GM18519 (cell line): ENCODE measurements at regions not wholly inside any gene's neighbourhood (a gene's known extent, or its start where the extent isn't known, plus 50 kb on each side); places are given as distances from the start of the nearest gene placed in this dataset.
"Not testable (repeated sequence)": the region's sequence is repeated elsewhere in the genome, so short reads cannot be mapped to it uniquely, and the experiment has no call there.

ENCODE experiments used
- ATAC-seq: cut with Tn5 transposase; IDR thresholded peaks from one replicate; pipeline ENCODE4 v1.9.1; 2021; ENCODE audit warnings: mild to moderate bottlenecking, moderate library complexity; ENCODE audit not compliant: unreplicated experiment, low FRiP score

DNA sequence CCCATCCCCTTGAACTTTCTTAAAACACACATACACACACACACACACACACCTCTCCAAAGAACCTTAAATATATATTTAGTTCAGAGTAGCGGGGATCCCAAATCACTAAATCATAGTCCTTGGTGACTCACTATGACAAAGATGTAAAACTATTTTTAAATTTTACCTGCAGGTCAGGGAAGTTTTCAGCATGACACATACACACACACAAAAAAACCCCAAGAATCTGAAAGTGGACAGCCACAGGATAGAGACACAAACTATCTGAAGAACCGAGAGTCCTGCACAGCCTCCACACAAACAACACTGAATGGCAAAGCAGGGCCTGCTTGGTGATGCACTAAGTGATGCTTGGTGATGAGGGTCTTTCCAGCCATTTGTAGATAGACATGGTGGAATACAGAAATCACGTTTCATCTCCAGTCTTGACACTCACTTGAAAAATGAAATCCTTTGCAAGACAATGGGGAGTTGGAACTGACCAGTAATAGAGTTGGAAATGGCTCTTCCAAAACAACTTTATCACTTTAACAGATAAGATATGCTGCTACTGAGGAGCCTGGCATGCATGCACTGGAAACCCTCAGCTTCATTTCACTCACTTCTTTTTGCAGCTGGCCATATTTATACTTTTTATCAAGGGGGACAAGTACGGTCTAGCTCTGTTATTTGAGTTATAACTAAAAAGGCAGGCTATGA is 307.3 kb downstream of the RAPGEF2 start:
- no peak for ATAC-seq

DNA sequence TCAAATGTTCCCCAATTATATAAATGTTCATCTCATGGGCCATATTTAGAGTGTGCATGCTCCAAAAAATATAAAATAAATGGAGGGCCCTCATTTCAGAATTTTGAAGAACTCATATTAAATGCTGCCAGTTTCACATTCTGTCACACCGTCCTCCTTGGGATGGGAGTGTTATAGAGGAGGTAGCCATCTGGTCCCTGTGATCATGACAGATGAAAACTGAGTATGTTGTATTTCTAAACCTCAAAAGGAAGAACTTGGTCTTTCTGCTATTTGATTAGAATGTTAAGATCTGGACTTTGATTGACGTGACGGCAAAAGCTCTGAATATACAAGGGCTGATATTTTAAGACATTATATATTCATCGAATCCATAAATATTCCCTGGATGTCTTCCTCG is 308.0 kb downstream of the RAPGEF2 start:
- no peak for ATAC-seq

- ATAC-seq = no peak
Observed at GRCh38 chr4:159413306-159413943, 310.5 kb downstream of the RAPGEF2 start.

DNA sequence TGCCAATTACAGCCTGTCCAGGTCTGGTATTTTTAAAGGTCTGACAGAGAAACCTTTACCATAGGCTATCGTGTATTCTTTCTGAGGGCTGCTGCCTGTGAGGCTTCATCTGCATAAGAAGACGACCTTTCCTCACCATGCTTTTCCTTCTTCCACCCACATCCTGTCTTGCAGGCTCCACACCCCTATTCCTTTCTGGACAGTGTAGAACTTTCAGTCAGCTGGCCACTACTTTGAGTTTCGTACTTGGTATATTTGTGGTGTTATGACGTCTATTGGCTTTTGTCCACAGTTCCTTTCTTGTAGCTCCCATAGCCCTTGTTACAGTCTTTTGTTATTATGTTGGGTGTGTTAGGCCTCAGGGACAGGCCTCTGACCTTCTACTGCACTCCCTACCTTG is 311.4 kb downstream of the RAPGEF2 start:
- no peak for ATAC-seq

- ATAC-seq = no peak
Observed at GRCh38 chr4:159416073-159416472, 313.2 kb downstream of the RAPGEF2 start.

- no peak for ATAC-seq
Observed at GRCh38 chr4:159416996-159417395, 314.1 kb downstream of the RAPGEF2 start.

DNA sequence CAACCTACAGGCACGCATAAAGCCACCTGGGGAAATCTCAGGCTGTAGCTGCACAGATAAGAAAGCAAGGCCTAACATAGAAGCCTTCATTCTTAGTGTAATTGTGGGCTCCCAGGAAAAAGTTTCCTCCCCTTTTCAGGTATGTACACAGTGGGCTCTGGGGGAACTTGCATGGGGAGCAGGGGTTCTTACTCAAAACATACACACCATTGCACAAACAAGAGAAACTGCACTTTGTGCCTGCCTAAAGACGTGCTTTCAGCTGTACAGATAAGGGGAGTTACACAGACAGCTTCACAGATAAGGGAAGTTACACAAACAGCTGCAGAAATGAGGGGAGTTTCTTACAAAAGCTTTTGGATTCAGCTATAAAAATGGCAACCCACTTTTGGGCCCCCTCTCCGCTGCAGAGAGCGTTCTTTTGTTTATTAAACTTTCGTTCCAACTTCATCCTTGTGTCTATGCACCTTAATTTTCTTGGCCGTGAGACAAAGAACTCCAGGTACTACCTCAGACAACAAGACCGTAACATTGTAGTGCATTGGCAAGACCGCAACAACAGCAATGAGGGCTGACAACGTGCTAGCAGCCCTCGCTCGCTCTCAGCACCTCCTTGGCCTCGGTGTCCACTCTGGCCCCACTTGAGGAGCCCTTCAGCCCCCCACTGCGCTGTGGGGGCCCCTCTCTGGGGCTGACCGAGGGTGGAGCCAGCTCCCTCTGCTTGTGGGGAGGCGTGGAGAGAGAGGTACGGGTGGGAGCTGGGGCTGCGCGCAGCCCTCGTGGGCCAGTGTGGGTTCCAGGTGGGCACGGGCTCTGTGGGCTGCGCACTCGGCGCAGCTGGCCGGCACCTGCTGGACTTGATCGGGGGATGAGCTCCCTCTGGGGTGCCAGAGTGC is 317.5 kb downstream of the RAPGEF2 start:
- ATAC-seq = no peak

DNA sequence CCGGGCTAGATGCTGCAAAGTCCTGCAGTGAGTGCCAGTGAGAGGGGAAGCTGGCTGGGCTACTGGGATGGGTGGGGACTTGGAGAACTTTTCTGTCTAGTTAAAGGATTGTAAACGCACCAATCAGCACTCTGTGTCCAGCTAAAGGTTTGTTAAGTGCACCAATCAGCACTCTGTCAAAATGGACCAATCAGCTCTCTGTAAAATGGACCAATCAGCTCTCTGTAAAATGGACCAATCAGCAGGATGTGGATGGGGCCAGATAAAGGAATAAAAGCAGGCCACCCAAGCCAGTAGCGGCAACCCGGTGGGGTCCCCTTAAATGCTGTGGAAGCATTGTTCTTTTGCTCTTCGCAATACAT is 318.2 kb downstream of the RAPGEF2 start:
- not testable (repeated sequence) for ATAC-seq

GRCh38 chr4:159422019-159422418 is 319.1 kb downstream of the RAPGEF2 start:
- ATAC-seq = no peak

GRCh38 chr4:159422626-159423025 is 319.7 kb downstream of the RAPGEF2 start:
- ATAC-seq = no peak

DNA sequence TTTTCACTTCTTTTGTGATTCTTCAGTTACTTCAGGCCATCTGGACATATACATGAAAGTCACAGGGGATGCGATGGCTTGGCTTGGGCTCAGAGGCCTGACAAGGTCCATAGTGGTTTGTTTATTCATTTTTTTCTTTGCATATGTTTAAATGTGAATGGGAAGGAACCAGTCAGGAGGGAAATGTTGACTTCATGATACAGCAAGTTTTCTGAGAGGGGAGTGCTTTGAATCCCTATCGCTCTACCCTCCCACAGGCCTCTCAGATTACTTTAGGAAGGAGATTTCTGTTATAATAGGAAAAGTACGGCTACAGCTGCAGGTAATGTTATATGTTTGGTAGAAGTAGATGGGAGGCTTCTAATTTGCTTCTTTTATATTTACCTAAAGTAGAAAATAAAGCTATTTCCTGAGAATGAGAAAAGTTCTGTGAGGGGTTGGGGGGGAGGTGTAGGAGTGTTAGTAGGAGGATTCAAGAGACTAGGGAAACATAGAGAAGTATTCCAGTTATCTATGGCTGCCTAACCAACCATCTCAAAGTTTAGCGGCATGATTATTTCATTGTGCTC is 322.9 kb downstream of the RAPGEF2 start:
- ATAC-seq = no peak

- ATAC-seq = no peak
Observed at GRCh38 chr4:159428293-159428692, 325.4 kb downstream of the RAPGEF2 start.

- ATAC-seq = peak; percentile 41
Observed at GRCh38 chr4:159428975-159429692, 326.3 kb downstream of the RAPGEF2 start.

GRCh38 chr4:159429693-159430035 is 326.8 kb downstream of the RAPGEF2 start:
- peak; percentile 37 for ATAC-seq

DNA sequence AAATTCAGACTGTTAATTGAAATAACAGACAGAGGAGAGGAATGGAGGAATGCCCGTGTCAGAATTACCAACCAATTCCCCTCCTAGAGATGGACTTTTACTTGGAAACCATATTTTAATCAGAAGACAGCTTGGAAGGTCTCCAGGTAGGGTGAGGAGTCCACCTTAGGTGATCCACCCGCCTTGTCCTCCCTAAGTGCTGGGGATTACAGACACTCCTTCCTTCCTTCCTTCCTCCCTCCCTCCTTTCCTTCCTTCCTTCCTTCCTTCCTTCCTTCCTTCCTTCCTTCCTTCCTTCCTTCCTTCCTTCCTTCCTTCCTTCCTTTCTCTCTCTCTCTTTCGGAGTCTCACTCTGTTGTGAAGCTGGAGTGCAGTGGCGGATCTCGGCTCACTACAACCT is 328.0 kb downstream of the RAPGEF2 start:
- ATAC-seq = no peak

- no peak for ATAC-seq
Observed at GRCh38 chr4:159432436-159432835, 329.6 kb downstream of the RAPGEF2 start.

GRCh38 chr4:159433337-159433736 is 330.5 kb downstream of the RAPGEF2 start:
- no peak for ATAC-seq

DNA sequence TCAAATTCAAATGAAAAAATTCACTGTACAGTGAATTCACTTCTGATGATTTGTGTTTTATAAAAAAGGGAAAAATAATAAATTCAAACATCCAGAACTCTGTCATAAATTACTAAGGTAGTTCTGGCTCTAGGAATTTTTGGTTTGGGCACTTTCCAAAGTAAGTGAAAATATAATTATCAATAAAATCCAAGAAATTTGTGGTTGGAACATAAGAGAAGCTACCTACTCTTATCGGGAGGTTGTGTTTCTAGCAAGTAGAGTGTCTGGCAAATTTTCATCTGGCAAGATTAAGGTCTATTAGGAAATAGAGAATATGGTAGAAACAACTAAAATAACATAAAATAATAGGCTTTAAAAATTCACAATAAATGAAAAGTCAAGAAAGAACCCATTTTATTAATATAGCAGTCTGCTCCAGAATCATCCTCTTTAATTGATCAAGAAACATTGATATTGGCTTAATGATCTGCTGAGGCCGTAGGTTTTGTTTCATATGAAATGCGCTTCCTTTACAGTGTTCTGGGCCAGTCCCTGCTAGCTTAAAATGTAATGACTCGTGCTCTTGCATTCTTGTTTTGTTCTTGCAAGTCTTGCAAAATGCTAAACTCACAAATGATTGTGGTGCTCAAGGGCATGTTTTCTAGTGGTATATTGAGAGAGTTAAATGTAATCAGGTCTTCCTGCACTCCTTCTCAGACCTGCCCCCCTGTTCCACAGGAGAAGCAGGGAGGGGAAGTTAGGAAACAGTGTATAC is 331.4 kb downstream of the RAPGEF2 start:
- no peak for ATAC-seq

- no peak for ATAC-seq
Observed at GRCh38 chr4:159434871-159435241, 332.0 kb downstream of the RAPGEF2 start.

DNA sequence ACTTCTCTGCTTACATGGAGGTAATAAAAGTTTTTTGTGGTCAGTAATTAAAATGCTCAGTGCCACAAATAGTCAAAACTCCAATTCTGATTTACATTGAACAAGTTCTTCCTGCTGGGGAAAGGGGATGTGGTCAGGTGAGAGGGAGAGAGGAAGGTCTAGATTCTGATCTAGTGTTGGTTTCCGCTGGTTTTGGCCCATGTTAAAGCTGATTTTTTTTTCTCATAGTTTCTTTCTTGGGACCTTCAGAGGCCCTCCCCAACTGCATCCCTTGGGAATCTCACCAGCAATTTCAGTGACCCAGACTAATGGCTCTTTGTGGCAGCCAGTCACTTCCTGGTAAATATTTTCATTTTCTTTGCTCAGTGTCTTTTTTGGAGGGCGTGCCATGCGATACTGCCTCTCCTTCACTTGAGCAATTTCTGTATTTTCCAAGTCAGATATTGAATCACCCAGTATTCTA is 332.7 kb downstream of the RAPGEF2 start:
- ATAC-seq = no peak
